CD14-positive monocyte (primary cell): ENCODE measurements at regions not wholly inside any gene's neighbourhood (a gene's known extent, or its start where the extent isn't known, plus 50 kb on each side); places are given as distances from the start of the nearest gene placed in this dataset.

ENCODE experiments used
- DNase-seq, 3 donors: peaks; one replicate each; pipeline ENCODE4 v3.0.0-alpha.2; 2011 to 2022
- H2AFZ ChIP-seq: 2 replicates; pipeline ENCODE4 v1.6.0; 2012; ENCODE audit warnings: mild to moderate bottlenecking, low read depth, low read length, inconsistent platforms; ENCODE audit not compliant: insufficient read depth, poor library complexity, severe bottlenecking
- H3K27ac ChIP-seq, 2 donors: 1 replicate in 1 of 2; 2 replicates in 1 of 2; pipeline ENCODE4 v1.5.1; 2012 to 2013; ENCODE audit warnings: low read length in 2 of 2, control low read depth in 1 of 2, inconsistent platforms in 1 of 2, low read depth in 1 of 2, mild to moderate bottlenecking in 1 of 2
- H3K27me3 ChIP-seq, 2 donors: one replicate each; pipeline versions ENCODE4 v1.6.0 to v1.6.1; 2011 to 2013; ENCODE audit warnings: low read length in 2 of 2; ENCODE audit not compliant: control insufficient read depth in 2 of 2, insufficient read depth in 2 of 2
- H3K36me3 ChIP-seq, 2 donors: replicated peaks in 1 of 2; 1 replicate in 1 of 2; 2 replicates in 1 of 2; pipeline versions ENCODE4 v1.5.1 to v1.6.1; 2012 to 2013; ENCODE audit warnings: low read length in 2 of 2, control low read depth in 1 of 2, inconsistent platforms in 1 of 2, mild to moderate bottlenecking in 1 of 2; ENCODE audit not compliant: insufficient read depth in 2 of 2, control insufficient read depth in 1 of 2
- H3K4me1 ChIP-seq, 2 donors: 1 replicate in 1 of 2; 2 replicates in 1 of 2; pipeline versions ENCODE4 v1.5.1 to v1.6.1; 2012 to 2013; ENCODE audit warnings: low read length in 2 of 2, control low read depth in 1 of 2, inconsistent platforms in 1 of 2, mild to moderate bottlenecking in 1 of 2, moderate library complexity in 1 of 2; ENCODE audit not compliant: insufficient read depth in 2 of 2, control insufficient read depth in 1 of 2
- H3K4me2 ChIP-seq: replicated peaks from 2 replicates; pipeline ENCODE3; 2012; ENCODE audit warnings: low read length, moderate library complexity, mild to moderate bottlenecking; ENCODE audit not compliant: poor library complexity, severe bottlenecking; ENCODE audit errors: extremely low read depth
- H3K4me3 ChIP-seq, 3 experiments: fragments of 200-600 bp in 1 of 3; sonication (generic) in 1 of 3; replicated peaks in 1 of 3; 1 replicate in 2 of 3; 2 replicates in 1 of 3; pipeline ENCODE4 v1.5.1; 2011 to 2013; ENCODE audit warnings: low read length in 3 of 3, mild to moderate bottlenecking in 3 of 3, control low read depth in 2 of 3, low read depth in 2 of 3, inconsistent platforms in 1 of 3, moderate library complexity in 1 of 3
- H3K79me2 ChIP-seq: 2 replicates; pipeline ENCODE4 v1.6.0; 2012; ENCODE audit warnings: mild to moderate bottlenecking, control low read depth, inconsistent platforms, low read length, moderate library complexity; ENCODE audit not compliant: insufficient read depth
- H3K9ac ChIP-seq: 2 replicates; pipeline ENCODE4 v1.6.0; 2017; ENCODE audit warnings: low read length, mild to moderate bottlenecking; ENCODE audit not compliant: insufficient read depth, poor library complexity, severe bottlenecking
- H3K9me3 ChIP-seq, 2 donors: replicated peaks in 1 of 2; 1 replicate in 1 of 2; 2 replicates in 1 of 2; pipeline versions ENCODE4 v1.5.1 to v1.6.1; 2012 to 2013; ENCODE audit warnings: low read length in 2 of 2, control low read depth in 1 of 2; ENCODE audit not compliant: control insufficient read depth in 1 of 2, insufficient read depth in 1 of 2
- H4K20me1 ChIP-seq: 2 replicates; pipeline ENCODE4 v1.6.0; 2012; ENCODE audit warnings: mild to moderate bottlenecking, low read length, control low read depth, moderate library complexity; ENCODE audit not compliant: insufficient read depth
- H3K27ac Mint-ChIP-seq, 7 donors: one replicate each; pipeline ENCODE4 v1.8.0; 2020; ENCODE audit warnings: mild to moderate bottlenecking in 7 of 7, mixed read lengths in 7 of 7, moderate library complexity in 6 of 7, inconsistent platforms in 2 of 7
- H3K27me3 Mint-ChIP-seq, 3 donors: one replicate each; pipeline ENCODE4 v1.8.0; 2021 to 2022; ENCODE audit warnings: low read depth in 3 of 3, mild to moderate bottlenecking in 3 of 3, mixed read lengths in 3 of 3, moderate library complexity in 3 of 3, inconsistent platforms in 1 of 3
- H3K36me3 Mint-ChIP-seq, 2 donors: one replicate each; pipeline ENCODE4 v1.8.0; 2020; ENCODE audit warnings: mixed read lengths in 2 of 2, inconsistent platforms in 1 of 2, mild to moderate bottlenecking in 1 of 2
- H3K4me1 Mint-ChIP-seq: one replicate; pipeline ENCODE4 v1.8.0; 2020; ENCODE audit warnings: mild to moderate bottlenecking, mixed read lengths
- H3K4me3 Mint-ChIP-seq, 2 donors: one replicate each; pipeline ENCODE4 v1.8.0; 2020; ENCODE audit warnings: mild to moderate bottlenecking in 2 of 2, mixed read lengths in 2 of 2, moderate library complexity in 1 of 2
- H3K9me3 Mint-ChIP-seq, 7 donors: one replicate each; pipeline ENCODE4 v1.8.0; 2020 to 2022; ENCODE audit warnings: mixed read lengths in 7 of 7, mild to moderate bottlenecking in 6 of 7, moderate library complexity in 6 of 7, inconsistent platforms in 2 of 7
- CTCF ChIP-seq: fragments of 200-600 bp; IDR thresholded peaks from one replicate; pipeline ENCODE4 v1.8.0; 2022; ENCODE audit warnings: antibody characterized with exemption, mild to moderate bottlenecking
- WGBS: methylation state at CpG from one replicate; pipeline ENCODE4 v1.1.5; 2013; ENCODE audit warnings: missing lambda C conversion rate; ENCODE audit not compliant: insufficient coverage; 5-methylcytosine and 5-hydroxymethylcytosine counted together
- intact Hi-C, 2 donors: fragments of 100-400 bp; cut with micrococcal nuclease; formaldehyde crosslinking; loops; one replicate each; pipeline versions ENCODE4 v1.15.0 to v1.15.1; 2023

- H3K27me3 Mint-ChIP-seq = peaks cover 0 to 7% (median 0%) of the 10 kb centered on the region in 3 donors
- 56% methylated on average over 3 of the region's 4 CpGs for WGBS
- TF ChIP-seq CTCF = no peak
Measured at GRCh38 chr16:6560306-6561100, 772.1 kb upstream of the RBFOX1 start.

GRCh38 chr16:6558661-6559060, 774.0 kb upstream of the RBFOX1 start:
- Histone ChIP-seq H2AFZ (no peak overlapping the region), H3K79me2 (no peaks in the 10 kb centered on the region), H3K9me3 (no peaks in the 10 kb centered on the region), H4K20me1 (no peaks in the 10 kb centered on the region), H3K27me3 (no peaks in the 10 kb centered on the region), H3K36me3 (no peaks in the 10 kb centered on the region), H3K4me1 (no peaks in the 10 kb centered on the region), H3K27ac (no peak overlapping the region), H3K9ac (no peak overlapping the region), H3K4me3 (no peak overlapping the region), H3K4me2 (no peak overlapping the region)
- DNase-seq = no peak
- no peaks in the 10 kb centered on the region for H3K36me3 Mint-ChIP-seq
- H3K27me3 Mint-ChIP-seq = peaks cover 0 to 4% (median 0%) of the 10 kb centered on the region in 3 donors
- H3K4me3 Mint-ChIP-seq = no peak overlapping the region
- no peak for TF ChIP-seq CTCF
- intact Hi-C loops = no loop called here
- H3K9me3 Mint-ChIP-seq = peaks cover 0 to 3% (median 1%) of the 10 kb centered on the region in 7 donors
- H3K4me1 Mint-ChIP-seq = no peaks in the 10 kb centered on the region
- no peak overlapping the region for H3K27ac Mint-ChIP-seq
- WGBS = 5% methylated on average over 6 of the region's 7 CpGs

More at GRCh38 chr16:6560306-6561100, 772.1 kb upstream of the RBFOX1 start:
- Histone ChIP-seq H3K9ac (no peak overlapping the region), H3K4me3 (no peak overlapping the region), H3K27me3 (no peaks in the 10 kb centered on the region), H3K79me2 (no peaks in the 10 kb centered on the region), H2AFZ (no peak overlapping the region), H4K20me1 (no peaks in the 10 kb centered on the region), H3K4me1 (no peaks in the 10 kb centered on the region), H3K36me3 (no peaks in the 10 kb centered on the region), H3K27ac (no peak overlapping the region), H3K4me2 (no peak overlapping the region), H3K9me3 (no peaks in the 10 kb centered on the region)
- Mint-ChIP-seq H3K36me3 (no peaks in the 10 kb centered on the region), H3K9me3 (peaks cover 0 to 4% (median 3%) of the 10 kb centered on the region in 7 donors), H3K4me1 (no peaks in the 10 kb centered on the region), H3K27ac (no peak overlapping the region), H3K4me3 (no peak overlapping the region)
- DNase-seq = no peak
- intact Hi-C loops = no loop called here
